ENCODE measurements at regions not wholly inside any gene's neighbourhood (a gene's known extent, or its start where the extent isn't known, plus 50 kb on each side); places are given as distances from the start of the nearest gene placed in this dataset.

DNA sequence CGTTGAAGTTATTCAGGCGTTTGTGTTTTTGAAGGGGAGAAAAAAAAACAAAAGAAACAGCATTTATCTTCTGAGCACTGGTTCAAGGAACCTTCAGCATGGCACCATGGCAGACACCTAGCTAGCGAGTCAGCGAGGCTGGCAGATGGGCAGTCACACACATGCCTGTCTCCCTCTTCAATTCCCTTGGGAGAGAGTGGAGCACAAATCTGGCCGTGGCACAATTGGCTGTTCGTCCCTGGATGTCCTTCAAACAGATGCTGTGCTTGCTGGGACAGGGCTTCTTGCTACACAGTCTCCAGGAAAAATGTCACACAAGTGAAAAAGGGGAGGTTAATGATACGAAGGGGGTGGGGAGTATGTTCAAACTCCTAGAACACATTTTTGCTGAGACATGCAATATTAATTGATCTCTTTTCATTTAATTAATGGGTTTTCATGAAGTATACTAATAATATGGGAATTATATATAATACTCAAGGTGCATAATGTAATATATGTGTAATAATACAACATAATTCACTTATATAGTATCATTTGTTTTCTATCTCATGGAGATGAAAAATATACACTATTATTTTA lies 1674.5 kb upstream of the SLC10A2 start:
- no peaks in the 10 kb centered on the region for H3K36me3 ChIP-seq (ENCODE audit: control insufficient read depth in 5 of 5, insufficient read depth in 5 of 5, low read length in 5 of 5)
- H3K4me3 ChIP-seq (ENCODE audit: low read depth in 1 of 5, low read length in 5 of 5): peak overlapping the region in 1 of 5 donors; percentile 32
- no peaks in the 10 kb centered on the region for H3K27me3 ChIP-seq (ENCODE audit: control insufficient read depth in 5 of 5, insufficient read depth in 4 of 5, low read length in 5 of 5)
- H3K9me3 ChIP-seq (ENCODE audit: control insufficient read depth in 5 of 5, low read length in 5 of 5): no peaks in the 10 kb centered on the region
- no peak overlapping the region for H3K9ac ChIP-seq (ENCODE audit: low read length in 5 of 5)
- H3K27ac ChIP-seq (ENCODE audit: low read depth, low read length): no peak overlapping the region
- peaks cover 0 to 7% (median 4%) of the 10 kb centered on the region in 5 donors for H3K4me1 ChIP-seq (ENCODE audit: control insufficient read depth in 5 of 5, insufficient read depth in 5 of 5, low read length in 5 of 5)

- H3K36me3 ChIP-seq (ENCODE audit: control insufficient read depth in 5 of 5, insufficient read depth in 5 of 5, low read length in 5 of 5): no peaks in the 10 kb centered on the region
- H3K27ac ChIP-seq (ENCODE audit: low read depth, low read length): no peak overlapping the region
- H3K9ac ChIP-seq (ENCODE audit: low read length in 5 of 5): no peak overlapping the region
- H3K4me3 ChIP-seq (ENCODE audit: low read depth in 1 of 5, low read length in 5 of 5): no peak overlapping the region
- H3K9me3 ChIP-seq (ENCODE audit: control insufficient read depth in 5 of 5, low read length in 5 of 5): no peaks in the 10 kb centered on the region
- no peaks in the 10 kb centered on the region for H3K27me3 ChIP-seq (ENCODE audit: control insufficient read depth in 5 of 5, insufficient read depth in 4 of 5, low read length in 5 of 5)
- H3K4me1 ChIP-seq (ENCODE audit: control insufficient read depth in 5 of 5, insufficient read depth in 5 of 5, low read length in 5 of 5): peaks cover 0 to 7% (median 4%) of the 10 kb centered on the region in 5 donors
Observed at GRCh38 chr13:104737713-104738112, 1671.5 kb upstream of the SLC10A2 start.

DNA sequence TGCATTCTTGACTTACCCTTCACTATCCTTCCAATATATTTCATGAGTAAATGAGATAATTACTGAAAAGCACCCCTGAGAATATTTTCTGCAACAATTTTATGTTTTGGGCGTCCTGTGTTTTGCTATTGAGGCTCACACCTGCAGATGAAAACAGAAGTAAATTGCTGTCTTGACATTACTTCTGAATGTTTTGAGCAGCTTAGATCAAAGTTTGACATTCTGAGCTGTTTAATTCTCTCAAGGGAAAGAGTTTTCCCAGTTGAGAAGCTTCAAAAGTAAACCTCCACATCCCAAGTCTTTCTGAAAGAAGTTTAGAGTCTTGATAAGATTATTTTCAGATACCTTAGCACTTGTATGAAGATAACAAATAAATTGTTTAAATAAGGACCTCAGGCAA lies 1667.2 kb upstream of the SLC10A2 start:
- Histone ChIP-seq H3K4me3 (ENCODE audit: low read depth in 1 of 5, low read length in 5 of 5) (no peak overlapping the region), H3K27me3 (ENCODE audit: control insufficient read depth in 5 of 5, insufficient read depth in 4 of 5, low read length in 5 of 5) (no peaks in the 10 kb centered on the region), H3K9me3 (ENCODE audit: control insufficient read depth in 5 of 5, low read length in 5 of 5) (no peaks in the 10 kb centered on the region), H3K4me1 (ENCODE audit: control insufficient read depth in 5 of 5, insufficient read depth in 5 of 5, low read length in 5 of 5) (no peaks in the 10 kb centered on the region), H3K36me3 (ENCODE audit: control insufficient read depth in 5 of 5, insufficient read depth in 5 of 5, low read length in 5 of 5) (no peaks in the 10 kb centered on the region), H3K27ac (ENCODE audit: low read depth, low read length) (no peak overlapping the region), H3K9ac (ENCODE audit: low read length in 5 of 5) (no peak overlapping the region)

GRCh38 chr13:104715111-104715510 lies 1648.9 kb upstream of the SLC10A2 start:
- H3K4me3 ChIP-seq (ENCODE audit: low read depth in 1 of 5, low read length in 5 of 5): no peak overlapping the region
- no peaks in the 10 kb centered on the region for H3K4me1 ChIP-seq (ENCODE audit: control insufficient read depth in 5 of 5, insufficient read depth in 5 of 5, low read length in 5 of 5)
- H3K9ac ChIP-seq (ENCODE audit: low read length in 5 of 5): no peak overlapping the region
- H3K9me3 ChIP-seq (ENCODE audit: control insufficient read depth in 5 of 5, low read length in 5 of 5): no peaks in the 10 kb centered on the region
- H3K36me3 ChIP-seq (ENCODE audit: control insufficient read depth in 5 of 5, insufficient read depth in 5 of 5, low read length in 5 of 5): no peaks in the 10 kb centered on the region
- no peaks in the 10 kb centered on the region for H3K27me3 ChIP-seq (ENCODE audit: control insufficient read depth in 5 of 5, insufficient read depth in 4 of 5, low read length in 5 of 5)
- H3K27ac ChIP-seq (ENCODE audit: low read depth, low read length): no peak overlapping the region

GRCh38 chr13:104705031-104705750 lies 1639.0 kb upstream of the SLC10A2 start:
- Histone ChIP-seq H3K9ac (ENCODE audit: low read length in 5 of 5) (no peak overlapping the region), H3K27ac (ENCODE audit: low read depth, low read length) (no peak overlapping the region), H3K36me3 (ENCODE audit: control insufficient read depth in 5 of 5, insufficient read depth in 5 of 5, low read length in 5 of 5) (no peaks in the 10 kb centered on the region), H3K9me3 (ENCODE audit: control insufficient read depth in 5 of 5, low read length in 5 of 5) (no peaks in the 10 kb centered on the region), H3K4me3 (ENCODE audit: low read depth in 1 of 5, low read length in 5 of 5) (no peak overlapping the region), H3K4me1 (ENCODE audit: control insufficient read depth in 5 of 5, insufficient read depth in 5 of 5, low read length in 5 of 5) (no peaks in the 10 kb centered on the region), H3K27me3 (ENCODE audit: control insufficient read depth in 5 of 5, insufficient read depth in 4 of 5, low read length in 5 of 5) (no peaks in the 10 kb centered on the region)

GRCh38 chr13:104701591-104701990 lies 1635.4 kb upstream of the SLC10A2 start:
- H3K36me3 ChIP-seq (ENCODE audit: control insufficient read depth in 5 of 5, insufficient read depth in 5 of 5, low read length in 5 of 5): no peaks in the 10 kb centered on the region
- no peak overlapping the region for H3K4me3 ChIP-seq (ENCODE audit: low read depth in 1 of 5, low read length in 5 of 5)
- no peak overlapping the region for H3K9ac ChIP-seq (ENCODE audit: low read length in 5 of 5)
- H3K27ac ChIP-seq (ENCODE audit: low read depth, low read length): no peak overlapping the region
- no peaks in the 10 kb centered on the region for H3K9me3 ChIP-seq (ENCODE audit: control insufficient read depth in 5 of 5, low read length in 5 of 5)
- no peaks in the 10 kb centered on the region for H3K27me3 ChIP-seq (ENCODE audit: control insufficient read depth in 5 of 5, insufficient read depth in 4 of 5, low read length in 5 of 5)
- H3K4me1 ChIP-seq (ENCODE audit: control insufficient read depth in 5 of 5, insufficient read depth in 5 of 5, low read length in 5 of 5): no peaks in the 10 kb centered on the region

GRCh38 chr13:104694397-104694796 lies 1628.2 kb upstream of the SLC10A2 start:
- no peak overlapping the region for H3K9ac ChIP-seq (ENCODE audit: low read length in 5 of 5)
- no peak overlapping the region for H3K27ac ChIP-seq (ENCODE audit: low read depth, low read length)

DNA sequence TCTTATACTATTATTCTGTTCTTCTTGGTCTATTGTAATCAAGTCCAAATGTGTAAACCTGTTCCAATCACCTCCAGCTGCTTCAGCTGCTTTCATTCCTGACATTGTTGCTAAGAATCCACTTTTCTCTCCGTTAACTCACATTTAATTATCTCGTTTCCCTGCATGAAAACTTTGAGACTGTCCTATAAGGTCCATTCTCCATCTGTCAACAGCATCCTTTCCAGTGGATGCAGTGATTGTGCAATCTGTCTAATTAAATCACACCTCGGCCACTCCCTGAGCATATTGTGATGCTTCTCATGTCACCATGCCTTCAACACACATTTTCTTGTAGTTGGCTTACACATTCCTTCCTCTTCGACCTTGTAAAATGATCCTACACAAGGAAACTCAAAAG lies 1626.9 kb upstream of the SLC10A2 start:
- Histone ChIP-seq H3K9ac (ENCODE audit: low read length in 5 of 5) (no peak overlapping the region), H3K4me3 (ENCODE audit: low read depth in 1 of 5, low read length in 5 of 5) (no peak overlapping the region), H3K9me3 (ENCODE audit: control insufficient read depth in 5 of 5, low read length in 5 of 5) (no peaks in the 10 kb centered on the region), H3K27ac (ENCODE audit: low read depth, low read length) (no peak overlapping the region), H3K4me1 (ENCODE audit: control insufficient read depth in 5 of 5, insufficient read depth in 5 of 5, low read length in 5 of 5) (no peaks in the 10 kb centered on the region), H3K36me3 (ENCODE audit: control insufficient read depth in 5 of 5, insufficient read depth in 5 of 5, low read length in 5 of 5) (no peaks in the 10 kb centered on the region), H3K27me3 (ENCODE audit: control insufficient read depth in 5 of 5, insufficient read depth in 4 of 5, low read length in 5 of 5) (no peaks in the 10 kb centered on the region)

More at GRCh38 chr13:104694397-104694796, 1628.2 kb upstream of the SLC10A2 start:
- no peak overlapping the region for H3K4me3 ChIP-seq (ENCODE audit: low read depth in 1 of 5, low read length in 5 of 5)
- no peaks in the 10 kb centered on the region for H3K36me3 ChIP-seq (ENCODE audit: control insufficient read depth in 5 of 5, insufficient read depth in 5 of 5, low read length in 5 of 5)
- no peaks in the 10 kb centered on the region for H3K27me3 ChIP-seq (ENCODE audit: control insufficient read depth in 5 of 5, insufficient read depth in 4 of 5, low read length in 5 of 5)
- no peaks in the 10 kb centered on the region for H3K4me1 ChIP-seq (ENCODE audit: control insufficient read depth in 5 of 5, insufficient read depth in 5 of 5, low read length in 5 of 5)
- no peaks in the 10 kb centered on the region for H3K9me3 ChIP-seq (ENCODE audit: control insufficient read depth in 5 of 5, low read length in 5 of 5)

GRCh38 chr13:104691767-104692467 lies 1625.7 kb upstream of the SLC10A2 start:
- no peak overlapping the region for H3K27ac ChIP-seq (ENCODE audit: low read depth, low read length)
- H3K9ac ChIP-seq (ENCODE audit: low read length in 5 of 5): no peak overlapping the region
- H3K36me3 ChIP-seq (ENCODE audit: control insufficient read depth in 5 of 5, insufficient read depth in 5 of 5, low read length in 5 of 5): no peaks in the 10 kb centered on the region
- no peak overlapping the region for H3K4me3 ChIP-seq (ENCODE audit: low read depth in 1 of 5, low read length in 5 of 5)
- no peaks in the 10 kb centered on the region for H3K9me3 ChIP-seq (ENCODE audit: control insufficient read depth in 5 of 5, low read length in 5 of 5)
- H3K4me1 ChIP-seq (ENCODE audit: control insufficient read depth in 5 of 5, insufficient read depth in 5 of 5, low read length in 5 of 5): no peaks in the 10 kb centered on the region
- no peaks in the 10 kb centered on the region for H3K27me3 ChIP-seq (ENCODE audit: control insufficient read depth in 5 of 5, insufficient read depth in 4 of 5, low read length in 5 of 5)

DNA sequence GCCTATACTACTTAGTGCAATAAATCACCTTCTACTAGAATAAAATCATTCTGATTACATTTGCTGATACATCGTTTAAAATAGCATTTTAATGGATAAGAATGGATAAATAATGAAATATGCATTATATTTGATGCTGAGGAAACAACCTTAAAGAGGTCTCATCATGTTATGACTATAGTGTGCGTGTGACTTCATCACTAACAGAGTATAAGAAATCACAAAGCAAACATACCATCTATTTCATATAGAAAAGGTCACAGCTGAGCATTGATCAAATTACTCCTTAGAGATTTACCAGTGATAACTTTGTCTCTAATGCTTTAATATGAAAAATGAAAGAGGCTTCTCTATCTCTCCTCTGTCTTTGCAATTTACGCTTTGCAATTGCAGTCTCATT lies 1620.3 kb upstream of the SLC10A2 start:
- H3K9me3 ChIP-seq (ENCODE audit: control insufficient read depth in 5 of 5, low read length in 5 of 5): no peaks in the 10 kb centered on the region
- no peaks in the 10 kb centered on the region for H3K27me3 ChIP-seq (ENCODE audit: control insufficient read depth in 5 of 5, insufficient read depth in 4 of 5, low read length in 5 of 5)
- H3K27ac ChIP-seq (ENCODE audit: low read depth, low read length): no peak overlapping the region
- no peaks in the 10 kb centered on the region for H3K36me3 ChIP-seq (ENCODE audit: control insufficient read depth in 5 of 5, insufficient read depth in 5 of 5, low read length in 5 of 5)
- no peak overlapping the region for H3K9ac ChIP-seq (ENCODE audit: low read length in 5 of 5)
- H3K4me3 ChIP-seq (ENCODE audit: low read depth in 1 of 5, low read length in 5 of 5): no peak overlapping the region
- no peaks in the 10 kb centered on the region for H3K4me1 ChIP-seq (ENCODE audit: control insufficient read depth in 5 of 5, insufficient read depth in 5 of 5, low read length in 5 of 5)

Data from subcutaneous abdominal adipose tissue (tissue), 5 donors.